HG02981 (cell line): ENCODE measurements at regions not wholly inside any gene's neighbourhood (a gene's known extent, or its start where the extent isn't known, plus 50 kb on each side); places are given as distances from the start of the nearest gene placed in this dataset.
"Not testable (repeated sequence)": the region's sequence is repeated elsewhere in the genome, so short reads cannot be mapped to it uniquely, and the experiment has no call there.

Source experiments
- ATAC-seq: cut with Tn5 transposase; IDR thresholded peaks from one replicate; pipeline ENCODE4 v1.9.1; 2021; ENCODE audit warnings: mild to moderate bottlenecking, moderate library complexity; ENCODE audit not compliant: unreplicated experiment

DNA sequence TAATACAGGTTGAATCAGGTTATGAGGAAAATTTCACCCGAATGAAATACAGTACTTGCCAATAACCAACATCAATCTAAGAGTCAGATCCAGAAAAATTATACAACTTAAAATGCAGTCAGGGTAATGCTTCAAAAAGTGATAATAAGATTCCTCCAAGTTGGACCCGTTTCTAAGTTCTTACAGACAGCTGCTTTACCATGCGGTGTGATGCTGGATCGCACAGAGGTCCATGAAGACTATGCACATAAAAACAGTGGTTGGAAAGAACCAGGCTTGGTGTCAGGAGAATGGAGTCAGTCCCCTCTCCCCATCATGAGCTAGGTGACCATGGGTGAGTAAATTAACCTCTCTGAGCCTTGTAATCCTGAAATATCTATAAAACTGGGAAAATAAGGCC, 261.3 kb downstream of the QDPR start:
- ATAC-seq, result no peak

DNA sequence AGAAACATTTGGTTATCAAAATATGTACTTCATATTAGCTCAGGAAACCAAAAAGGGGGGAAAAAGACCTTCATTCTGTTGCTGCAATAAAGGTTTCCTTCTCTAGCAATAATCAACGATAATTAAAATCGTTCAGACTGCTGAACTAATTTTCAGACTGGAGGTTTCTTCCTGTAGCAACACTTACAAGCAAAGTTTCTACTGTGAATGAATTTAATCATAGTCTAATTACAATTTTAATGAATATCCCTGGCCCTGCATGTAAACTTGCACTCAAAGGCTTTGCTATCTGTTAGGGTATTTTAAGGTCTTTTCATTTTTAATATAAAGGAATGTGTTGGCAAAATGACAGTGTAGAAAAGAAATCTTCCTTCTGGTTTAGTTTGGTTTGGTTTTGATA, 265.2 kb downstream of the QDPR start:
- ATAC-seq, result no peak

DNA sequence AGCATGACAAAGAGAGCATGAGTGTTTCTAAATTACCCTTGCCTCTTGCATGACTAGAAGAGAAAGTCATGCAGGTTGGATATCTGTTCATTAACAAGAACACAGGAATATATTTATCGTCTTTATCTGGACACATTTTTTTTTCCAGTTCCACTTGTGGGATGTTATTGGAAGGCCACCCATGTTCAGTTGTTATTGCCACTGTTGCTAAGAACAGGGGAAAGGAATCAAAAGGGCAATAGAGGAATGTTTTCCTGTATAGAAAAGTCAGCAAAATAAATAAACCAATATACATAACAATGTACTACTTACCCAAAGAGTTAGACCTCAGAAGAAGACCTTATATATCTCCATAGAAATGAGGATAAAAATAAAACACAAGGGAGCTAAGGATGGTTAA, 270.1 kb downstream of the QDPR start:
- no peak for ATAC-seq

DNA sequence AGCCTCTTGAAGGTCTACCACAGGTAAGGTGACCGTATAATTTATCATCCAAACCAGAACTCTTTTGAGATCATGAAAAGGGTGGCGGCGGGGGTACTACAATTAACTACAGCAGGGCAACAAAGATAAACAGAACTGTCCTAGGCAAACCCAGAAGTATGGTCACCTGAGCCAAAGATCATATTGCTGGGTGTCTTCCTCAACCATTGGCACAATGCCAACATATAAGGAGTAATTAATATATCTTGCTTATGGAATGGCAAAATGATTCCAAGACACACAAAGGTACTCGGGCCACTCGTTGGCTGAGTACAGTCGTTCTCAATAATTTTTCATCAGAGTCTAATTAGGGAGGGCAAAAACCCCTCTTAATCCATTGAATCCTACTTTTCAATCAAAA, 273.3 kb downstream of the QDPR start:
- ATAC-seq, result no peak

DNA sequence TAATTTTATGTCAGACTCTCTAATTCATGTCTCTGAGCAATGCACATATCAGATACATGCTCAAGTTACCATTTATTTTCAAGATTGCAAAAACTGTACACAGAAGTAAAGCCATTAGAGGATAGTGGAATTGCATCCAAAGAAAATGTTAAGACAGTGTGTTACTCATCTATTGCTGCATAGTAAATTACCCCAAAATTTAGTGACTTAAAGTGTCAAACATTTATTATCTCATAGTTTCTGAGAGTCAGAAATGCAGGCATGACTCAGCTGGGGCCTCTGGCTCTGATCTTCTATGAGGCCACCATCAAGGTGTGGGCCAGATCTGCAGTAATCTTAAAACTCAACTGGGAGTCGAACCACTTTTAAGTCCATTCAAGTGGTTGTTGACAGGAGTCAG, 275.2 kb downstream of the QDPR start:
- ATAC-seq, result no peak

DNA sequence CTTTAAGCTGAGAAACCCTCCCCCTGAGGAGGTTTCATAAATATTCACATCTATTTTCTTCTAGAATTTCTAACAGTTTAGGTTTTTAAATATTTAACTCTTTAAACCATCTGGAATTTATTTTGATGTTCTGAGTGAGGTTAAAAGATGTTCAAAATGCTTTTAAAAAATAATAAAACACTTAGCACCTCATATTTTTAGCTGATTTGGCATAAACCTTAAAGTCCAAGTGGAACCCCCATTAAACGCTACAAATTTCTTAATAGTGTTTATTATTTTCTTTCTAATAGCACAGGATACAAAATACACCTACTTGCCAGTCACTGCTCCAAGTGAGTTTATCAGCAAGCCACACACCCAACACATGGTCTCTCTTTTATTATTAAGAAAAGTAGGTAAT, 277.2 kb downstream of the QDPR start:
- ATAC-seq, result no peak

DNA sequence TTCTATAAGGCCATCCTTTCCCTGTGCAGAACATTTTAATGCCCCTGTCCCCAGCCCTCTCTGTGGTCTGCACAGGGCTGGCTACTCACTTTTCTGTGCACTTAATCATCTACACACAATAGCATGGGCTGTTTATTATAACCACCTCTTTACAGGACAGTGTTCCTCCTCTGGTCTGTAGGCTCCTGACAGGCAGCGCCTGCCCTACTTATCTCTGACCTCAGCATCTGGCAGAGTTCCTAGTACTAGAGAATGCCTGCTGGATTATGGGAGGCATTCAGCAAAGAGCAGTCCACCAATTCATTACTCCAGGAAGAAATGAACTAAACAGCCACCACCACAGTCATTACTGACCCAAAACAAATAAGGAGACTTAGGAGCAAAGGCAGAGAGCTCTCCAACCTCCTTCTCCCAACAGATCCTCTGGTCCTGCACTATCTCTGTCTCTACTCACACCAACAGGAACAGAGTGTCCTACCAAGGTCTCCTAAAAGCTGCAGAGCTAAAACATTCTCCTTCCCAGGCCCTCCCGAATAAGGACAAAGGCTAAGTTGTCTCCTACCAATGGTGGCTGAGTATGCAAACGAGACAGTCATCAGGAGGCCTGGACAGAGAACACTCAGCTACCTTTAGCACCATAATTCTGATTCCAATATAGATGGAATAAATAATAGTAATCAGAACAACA, 279.2 kb downstream of the QDPR start:
- ATAC-seq, result no peak

DNA sequence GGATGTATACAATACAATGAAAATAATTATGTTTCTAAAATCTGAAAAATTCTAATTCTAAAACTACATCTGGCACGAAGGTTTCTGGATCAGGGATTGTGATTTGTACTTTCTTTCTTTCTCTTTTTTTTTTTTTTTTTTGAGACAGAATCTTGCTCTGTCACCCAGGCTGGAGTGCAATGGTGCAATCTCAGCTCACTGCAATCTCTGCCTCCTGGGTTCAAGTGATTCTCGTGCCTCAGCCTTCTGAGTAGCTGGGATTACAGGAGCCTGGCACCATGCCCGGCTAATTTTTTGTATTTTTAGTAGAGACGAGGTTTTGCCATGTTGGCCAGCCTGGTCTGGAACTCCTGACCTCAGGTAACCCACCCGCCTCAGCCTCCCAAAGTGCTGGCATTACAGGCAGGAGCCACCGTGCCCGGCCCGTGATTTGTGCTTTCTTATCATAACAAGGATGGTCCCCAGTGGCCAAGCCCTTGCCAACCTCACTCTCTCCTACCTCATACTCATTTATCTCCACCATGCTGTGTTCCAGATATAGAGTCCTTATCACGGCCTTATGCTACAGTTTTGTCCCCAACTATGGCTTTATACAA, 279.9 kb downstream of the QDPR start:
- ATAC-seq, result not testable (repeated sequence)

DNA sequence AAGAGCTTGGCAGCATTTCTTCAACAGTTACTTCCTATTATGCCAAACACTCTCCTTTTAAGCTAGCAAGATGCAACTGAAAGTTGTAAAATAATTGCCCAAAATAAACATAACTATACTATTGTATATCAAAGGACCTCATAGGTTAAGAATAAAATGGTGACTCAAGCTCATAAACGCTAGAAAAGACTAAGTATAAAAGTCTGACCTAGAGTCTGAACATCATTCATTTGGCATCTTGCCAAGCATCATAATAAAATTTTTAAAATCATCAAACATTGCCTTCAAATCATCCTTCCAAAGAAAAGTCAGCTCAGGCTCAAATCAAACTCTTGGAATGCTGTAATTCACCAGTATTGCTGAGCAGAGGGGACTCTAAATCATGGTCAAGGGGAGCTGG, 281.2 kb downstream of the QDPR start:
- ATAC-seq, result no peak

DNA sequence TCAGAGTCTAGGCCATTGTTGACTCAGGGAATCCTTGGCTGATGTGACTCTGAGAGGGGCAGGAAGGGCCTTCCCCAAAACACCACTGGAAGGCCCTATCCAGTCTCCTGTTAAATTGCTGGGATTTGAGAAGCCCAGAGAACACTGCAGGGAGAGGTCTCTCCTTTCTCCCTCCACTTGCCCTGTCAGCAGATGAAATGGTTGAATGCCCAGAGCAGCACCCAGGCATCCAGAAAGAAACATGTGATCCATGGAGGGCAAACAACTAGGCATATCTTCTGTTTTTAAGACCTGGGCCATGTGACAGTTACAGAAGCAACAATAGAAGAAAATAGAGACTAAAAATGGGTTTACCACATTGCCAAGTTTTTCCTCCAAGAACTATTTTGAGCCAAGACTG, 291.1 kb downstream of the QDPR start:
- ATAC-seq, result no peak

DNA sequence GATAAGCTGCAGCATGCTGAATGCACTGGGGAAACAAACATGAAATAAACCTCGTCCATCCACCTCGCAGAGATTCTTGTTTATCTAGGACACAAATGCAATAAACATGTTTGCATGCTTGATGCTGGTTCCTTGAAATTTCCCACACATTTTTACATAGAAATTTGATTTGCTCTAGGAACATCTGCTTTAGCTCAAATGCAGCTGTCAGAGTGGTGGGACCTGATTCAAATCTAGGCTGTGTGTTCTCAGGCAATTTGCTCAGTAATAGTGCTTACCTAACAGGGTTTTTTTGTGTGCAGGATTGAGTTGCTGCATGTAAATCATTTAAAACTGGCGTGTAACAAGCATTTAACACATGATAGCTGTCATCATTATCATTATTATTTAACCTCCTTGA, 293.1 kb downstream of the QDPR start:
- no peak for ATAC-seq

DNA sequence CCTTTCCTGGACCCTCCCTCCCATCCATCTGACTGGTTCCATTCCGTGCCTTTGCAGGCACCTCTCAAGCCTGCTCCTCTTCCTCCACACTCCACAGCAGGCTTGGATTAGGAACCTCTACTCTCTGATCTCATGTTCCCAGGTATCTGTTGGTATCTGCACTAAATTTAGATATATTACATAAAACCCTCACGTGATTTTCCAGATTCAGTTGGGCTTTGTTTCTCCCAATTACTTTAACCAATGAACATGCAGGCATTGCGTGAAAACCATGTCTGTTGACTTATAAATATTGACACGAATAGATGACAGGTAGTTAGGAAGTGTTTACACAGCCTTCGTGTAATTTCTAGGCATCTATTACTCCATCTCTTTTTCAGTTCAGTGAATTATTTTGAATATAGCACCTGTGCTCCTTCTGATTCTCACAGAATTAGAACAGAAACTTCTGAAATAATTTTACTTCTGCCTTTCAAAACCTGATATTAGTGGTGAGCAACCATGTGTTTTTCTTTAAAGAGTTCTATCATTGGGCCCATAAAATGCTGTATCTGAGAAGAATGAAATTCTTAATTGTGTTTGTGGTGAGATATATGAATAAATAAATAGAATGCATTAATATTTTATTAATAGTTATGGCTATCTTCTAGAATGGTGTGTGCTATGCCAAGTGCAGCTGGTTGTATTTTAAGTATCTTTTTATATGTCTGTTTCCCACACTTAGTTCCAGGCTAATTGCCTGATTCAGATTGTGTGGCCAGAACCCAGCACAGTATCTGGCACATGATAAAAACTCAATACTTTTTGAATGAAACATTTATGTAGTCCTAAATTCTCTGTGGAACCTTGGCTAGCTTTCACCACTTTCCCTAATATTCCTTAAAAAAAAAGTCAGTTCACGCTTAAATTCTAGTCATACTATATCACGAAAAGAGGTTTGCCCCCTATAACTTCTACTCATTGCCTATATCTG, 304.8 kb downstream of the QDPR start:
- no peak for ATAC-seq

DNA sequence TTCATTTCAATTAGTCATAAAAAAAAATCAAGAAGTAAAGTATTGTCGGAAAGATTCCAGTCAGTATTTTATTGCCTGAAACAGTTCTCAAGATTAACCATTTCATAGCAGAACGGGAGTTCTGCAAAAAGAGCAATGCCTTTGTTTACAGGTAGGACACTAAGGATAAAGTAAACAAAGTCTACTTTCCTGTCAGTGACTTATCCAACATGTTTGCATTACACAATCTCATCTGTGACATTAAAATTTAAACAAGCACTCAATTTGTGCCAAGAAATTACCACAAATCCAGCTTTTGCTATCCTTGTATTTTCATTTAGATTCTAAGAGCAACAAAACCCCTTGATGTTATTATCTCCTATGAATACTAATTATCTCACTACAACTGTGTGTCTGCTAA, 306.5 kb upstream of the LDB2 start:
- ATAC-seq, result no peak

DNA sequence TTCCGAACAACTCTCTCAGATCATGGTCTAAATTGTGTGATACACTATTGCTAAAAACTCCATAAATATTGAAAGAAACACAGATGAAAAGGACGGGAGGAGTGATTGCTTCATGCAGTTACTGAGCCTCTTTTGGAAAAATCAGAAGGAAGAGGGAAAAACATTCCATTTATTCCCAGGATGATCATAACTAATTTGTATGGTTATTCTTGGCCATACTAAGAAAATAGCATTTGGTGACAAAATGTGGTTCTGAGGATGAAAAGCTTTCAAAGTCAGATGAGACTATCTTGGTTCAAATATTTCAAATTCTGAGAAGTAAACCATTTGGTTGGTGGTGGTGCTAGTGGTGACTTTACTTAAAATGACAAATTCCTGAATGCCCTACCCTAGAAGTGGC, 305.4 kb upstream of the LDB2 start:
- no peak for ATAC-seq

DNA sequence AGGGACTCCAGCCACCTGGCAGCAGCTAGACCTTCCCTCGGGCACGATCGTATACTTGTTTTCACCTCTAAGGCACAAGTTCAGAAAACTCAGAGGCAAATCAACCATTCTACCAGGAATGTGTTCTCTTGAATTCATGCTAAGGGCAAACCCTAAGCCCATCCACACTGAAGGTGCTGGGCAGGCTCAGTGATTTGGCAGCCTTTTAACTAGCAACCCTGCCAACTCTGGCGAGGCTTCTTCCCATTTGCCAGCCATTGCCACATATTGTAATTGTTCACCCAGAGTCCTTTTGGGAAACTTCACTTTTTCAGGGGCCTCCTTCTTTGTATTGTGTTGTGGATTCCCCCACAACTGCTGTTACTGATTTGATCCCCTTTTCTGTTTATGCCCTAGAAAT, 298.6 kb upstream of the LDB2 start:
- ATAC-seq, result no peak

DNA sequence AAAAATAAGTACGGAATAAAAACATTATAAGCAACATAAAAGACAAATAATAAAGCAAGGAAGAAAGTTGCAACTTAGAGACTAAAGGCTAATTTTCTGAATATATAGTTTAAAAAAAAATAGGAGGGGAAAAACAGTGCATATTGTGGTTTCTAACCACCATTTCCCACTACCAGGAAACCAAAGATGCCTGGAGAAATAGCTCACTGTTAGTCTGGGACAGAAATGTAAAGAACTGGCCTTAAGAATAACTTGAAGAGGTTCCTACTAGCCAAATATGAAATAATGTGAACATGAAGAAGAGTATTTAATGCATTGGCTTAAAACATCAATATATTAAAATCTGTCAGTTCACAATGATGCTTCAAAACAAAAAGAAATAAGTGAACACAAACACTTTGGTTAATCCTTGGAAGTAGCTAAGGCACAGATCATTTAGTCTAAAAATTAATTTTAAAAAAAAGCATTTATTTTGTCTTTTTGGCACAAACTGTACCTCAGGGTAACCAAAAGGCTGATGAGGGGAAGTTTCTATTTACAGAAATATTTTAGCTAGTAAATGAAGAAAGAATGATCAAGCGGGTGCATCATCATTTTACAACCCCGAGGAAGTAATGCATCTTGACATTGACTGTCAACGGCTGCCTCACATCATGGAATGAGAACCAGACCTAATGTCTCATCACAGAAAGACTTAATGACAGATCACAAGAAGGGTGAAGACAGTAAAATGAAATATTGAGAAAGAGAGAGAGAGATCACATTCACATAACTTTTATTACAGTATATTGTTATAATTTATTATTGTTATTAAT, 297.2 kb upstream of the LDB2 start:
- no peak for ATAC-seq

DNA sequence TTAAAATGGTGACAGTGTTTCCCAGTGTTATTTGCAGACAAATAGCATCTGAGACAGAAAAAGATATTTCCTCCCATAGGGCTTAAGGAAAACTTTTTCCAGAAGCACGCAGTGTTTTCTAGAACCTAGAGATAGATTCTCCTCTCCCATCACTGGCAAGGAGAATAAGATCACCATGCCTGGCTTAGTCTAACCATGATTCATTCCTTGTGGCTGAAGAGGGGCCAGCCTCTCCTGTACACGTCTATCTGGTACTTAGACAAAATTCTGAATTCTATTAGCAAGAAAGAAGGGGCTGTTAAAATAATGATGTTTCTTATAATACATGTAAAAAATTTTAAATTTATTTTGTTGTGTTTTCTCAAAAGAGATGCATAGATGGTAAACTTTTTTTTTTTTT, 296.1 kb upstream of the LDB2 start:
- no peak for ATAC-seq

DNA sequence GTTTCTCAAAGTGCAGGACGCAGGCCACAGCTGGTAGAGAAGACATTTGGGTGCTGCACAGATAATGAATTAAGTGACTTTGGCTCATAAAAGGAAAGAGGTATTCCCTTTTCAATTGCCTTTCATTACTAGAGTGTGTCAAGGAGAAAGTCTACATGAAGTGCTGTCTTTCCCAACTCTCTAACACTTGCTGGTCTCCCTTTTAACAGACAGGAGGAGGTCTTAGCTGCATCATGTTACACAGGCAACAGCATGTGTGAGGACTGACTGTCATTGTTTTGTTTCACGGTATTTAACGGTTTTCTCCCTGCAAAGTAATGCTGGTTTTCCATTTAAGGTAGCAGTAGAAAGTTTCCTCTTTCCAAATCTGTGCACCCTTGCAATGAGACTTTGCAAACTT, 291.3 kb upstream of the LDB2 start:
- ATAC-seq, result no peak

DNA sequence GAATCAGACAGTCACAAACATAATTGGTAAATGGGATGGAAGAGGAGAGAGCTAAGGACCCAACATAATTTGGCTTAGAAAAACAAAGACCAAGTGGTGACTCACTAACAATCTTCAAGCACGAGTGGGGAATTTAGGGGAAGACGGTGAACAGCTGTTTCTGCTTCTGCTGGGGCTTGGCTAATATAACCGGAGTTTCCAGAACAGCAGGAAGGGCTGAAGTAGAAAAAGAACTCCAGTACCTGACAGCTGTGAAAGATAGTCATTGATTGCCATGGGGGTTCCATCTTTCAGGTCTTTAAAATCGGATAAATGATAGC, 290.9 kb upstream of the LDB2 start:
- no peak for ATAC-seq

DNA sequence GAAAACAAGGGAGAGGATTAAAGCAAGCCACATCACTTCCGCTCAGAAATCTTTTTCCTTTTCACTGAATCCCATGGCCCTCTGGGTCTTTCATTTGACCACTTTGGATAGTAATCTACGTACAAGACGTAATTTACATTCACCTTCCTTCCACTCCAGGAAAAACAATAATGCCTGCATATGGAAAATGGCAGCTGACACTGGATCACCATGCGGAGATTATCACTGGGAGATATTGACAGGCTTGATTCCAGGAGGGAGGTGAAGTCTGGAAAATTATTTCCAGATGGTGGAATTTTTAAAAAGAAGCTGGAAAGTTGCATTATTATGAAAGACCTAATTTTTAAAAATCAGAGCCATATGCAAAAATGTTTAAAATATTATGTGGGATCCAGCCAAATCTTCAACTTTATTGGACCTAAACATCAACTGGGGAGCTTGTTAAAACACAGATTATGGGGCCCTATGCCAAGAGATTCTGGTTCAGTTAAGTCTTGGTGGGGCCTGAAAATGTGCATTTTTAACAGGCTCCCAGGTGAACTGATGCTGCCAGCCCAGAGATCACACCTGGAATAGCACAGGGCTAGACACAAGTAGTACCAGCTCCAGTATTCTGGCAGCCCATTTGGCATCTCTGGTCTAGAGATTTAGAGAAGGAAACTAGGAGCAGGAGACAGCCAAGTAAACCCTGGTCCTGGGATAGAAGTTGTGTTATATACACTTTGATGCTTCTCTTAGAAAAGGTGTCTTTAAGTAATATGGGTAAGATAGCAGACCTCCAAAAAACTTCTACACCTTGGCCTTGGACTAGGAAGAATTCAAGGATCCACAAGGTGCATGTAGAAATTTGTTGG, 290.3 kb upstream of the LDB2 start:
- no peak for ATAC-seq
